Hepatocyte (in vitro differentiated cells): ENCODE measurements at regions not wholly inside any gene's neighbourhood (a gene's known extent, or its start where the extent isn't known, plus 50 kb on each side); places are given as distances from the start of the nearest gene placed in this dataset.

Source experiments
- DNase-seq: peaks from one replicate; pipeline ENCODE4 v3.0.0-alpha.2; 2016; ENCODE audit warnings: low spot score
- H2AFZ ChIP-seq: fragments of 200-600 bp; sonication (generic); 2 replicates; pipeline ENCODE4 v1.6.0; 2016; ENCODE audit warnings: antibody characterized with exemption, mild to moderate bottlenecking
- H3K27ac ChIP-seq: fragments of 200-600 bp; sonication (generic); 2 replicates; pipeline ENCODE4 v1.5.1; 2016; ENCODE audit warnings: mild to moderate bottlenecking
- H3K27me3 ChIP-seq: fragments of 200-600 bp; sonication (generic); 2 replicates; pipeline ENCODE4 v1.6.1; 2016
- H3K36me3 ChIP-seq: fragments of 200-600 bp; sonication (generic); replicated peaks from 2 replicates; pipeline ENCODE4 v1.5.1; 2016; ENCODE audit warnings: low read depth; ENCODE audit not compliant: insufficient read depth
- H3K4me1 ChIP-seq: fragments of 200-600 bp; sonication (generic); 2 replicates; pipeline ENCODE4 v1.5.1; 2016; ENCODE audit warnings: mild to moderate bottlenecking, moderate library complexity; ENCODE audit not compliant: insufficient read depth
- H3K4me2 ChIP-seq: fragments of 200-600 bp; sonication (generic); 2 replicates; pipeline ENCODE4 v1.6.0; 2016
- H3K4me3 ChIP-seq: fragments of 200-600 bp; sonication (generic); 2 replicates; pipeline ENCODE4 v1.5.1; 2016; ENCODE audit warnings: mild to moderate bottlenecking
- H3K79me2 ChIP-seq: fragments of 200-600 bp; sonication (generic); 2 replicates; pipeline ENCODE4 v1.6.0; 2017; ENCODE audit warnings: mild to moderate bottlenecking
- H3K9me2 ChIP-seq: fragments of 200-600 bp; sonication (generic); replicated peaks from 2 replicates; pipeline ENCODE4 v1.6.0; 2017; ENCODE audit warnings: mild to moderate bottlenecking; ENCODE audit not compliant: insufficient read depth
- H3K9me3 ChIP-seq: fragments of 200-600 bp; sonication (generic); 2 replicates; pipeline ENCODE4 v1.5.1; 2016; ENCODE audit warnings: low read depth, mild to moderate bottlenecking
- H4K20me1 ChIP-seq: fragments of 200-600 bp; sonication (generic); 2 replicates; pipeline ENCODE4 v1.6.0; 2016; ENCODE audit warnings: mild to moderate bottlenecking; ENCODE audit not compliant: insufficient read depth, poor library complexity, severe bottlenecking
- CTCF ChIP-seq: fragments of 200-600 bp; sonication (generic); IDR thresholded peaks from 2 replicates; pipeline ENCODE4 v1.5.1; 2016; ENCODE audit warnings: antibody characterized with exemption, mild to moderate bottlenecking; ENCODE audit not compliant: poor library complexity
- EZH2 ChIP-seq: fragments of 200-600 bp; sonication (generic); IDR thresholded peaks from 2 replicates; pipeline ENCODE4 v1.6.1; 2016; ENCODE audit warnings: antibody characterized with exemption, mild to moderate bottlenecking, borderline replicate concordance
- EZH2phosphoT487 ChIP-seq: fragments of 200-600 bp; sonication (generic); IDR thresholded peaks from one replicate; pipeline ENCODE4 v1.6.1; 2018; ENCODE audit warnings: antibody characterized with exemption, mild to moderate bottlenecking, low read depth, moderate library complexity; ENCODE audit not compliant: unreplicated experiment, severe bottlenecking
- WGBS: methylation state at CpG from one replicate; pipeline ENCODE4 v1.1.6; 2016; ENCODE audit warnings: low lambda C conversion rate; ENCODE audit errors: missing lambda C conversion rate; 5-methylcytosine and 5-hydroxymethylcytosine counted together

DNA sequence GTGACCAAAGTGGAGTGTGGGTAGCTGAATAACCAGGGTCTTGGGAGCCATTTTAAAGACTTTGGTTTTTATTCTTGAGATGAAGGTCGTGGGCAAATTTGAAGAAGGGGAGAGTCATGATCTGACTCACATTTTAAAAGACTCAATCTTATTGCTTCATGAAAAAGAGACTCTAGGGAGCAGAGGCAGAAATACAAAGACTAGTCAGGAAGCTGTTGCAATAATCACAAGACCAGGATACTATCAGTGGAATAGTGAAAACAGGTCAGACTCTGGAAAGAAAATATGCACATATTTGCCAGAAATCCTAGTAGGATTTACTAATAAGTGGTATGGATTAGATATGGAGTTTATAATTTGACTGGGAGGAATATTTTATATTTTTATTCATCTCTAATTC is 448.4 kb downstream of the RAPGEF2 start:
- Histone ChIP-seq H3K9me3 (no peaks in the 10 kb centered on the region), H3K36me3 (no peaks in the 10 kb centered on the region), H4K20me1 (no peaks in the 10 kb centered on the region), H3K27ac (no peak overlapping the region), H2AFZ (peak overlapping the region; percentile 19), H3K9me2 (no peaks in the 10 kb centered on the region), H3K4me1 (no peaks in the 10 kb centered on the region), H3K27me3 (no peaks in the 10 kb centered on the region), H3K79me2 (no peaks in the 10 kb centered on the region), H3K4me2 (no peak overlapping the region), H3K4me3 (no peak overlapping the region)
- WGBS: 68% methylated on average over 1 of the region's 1 CpG
- no peak for DNase-seq
- TF ChIP-seq CTCF (no peak), EZH2phosphoT487 (no peak), EZH2 (no peak)

- Histone ChIP-seq H3K4me1 (no peaks in the 10 kb centered on the region), H4K20me1 (no peaks in the 10 kb centered on the region), H3K27me3 (no peaks in the 10 kb centered on the region), H3K4me3 (no peak overlapping the region), H3K9me3 (no peaks in the 10 kb centered on the region), H3K36me3 (no peaks in the 10 kb centered on the region), H3K9me2 (no peaks in the 10 kb centered on the region), H3K4me2 (no peak overlapping the region), H3K79me2 (no peaks in the 10 kb centered on the region), H2AFZ (no peak overlapping the region), H3K27ac (no peak overlapping the region)
- TF ChIP-seq EZH2phosphoT487 (no peak), CTCF (no peak), EZH2 (no peak)
- no peak for DNase-seq
- WGBS: 95% methylated on average over 4 of the region's 4 CpGs
These were observed 450.3 kb downstream of the RAPGEF2 start for GRCh38 chr4:159552979-159553768.

- TF ChIP-seq CTCF (no peak), EZH2phosphoT487 (no peak), EZH2 (no peak)
- H3K9me3 ChIP-seq: no peaks in the 10 kb centered on the region
These were observed 453.0 kb downstream of the RAPGEF2 start for GRCh38 chr4:159555873-159556272.

DNA sequence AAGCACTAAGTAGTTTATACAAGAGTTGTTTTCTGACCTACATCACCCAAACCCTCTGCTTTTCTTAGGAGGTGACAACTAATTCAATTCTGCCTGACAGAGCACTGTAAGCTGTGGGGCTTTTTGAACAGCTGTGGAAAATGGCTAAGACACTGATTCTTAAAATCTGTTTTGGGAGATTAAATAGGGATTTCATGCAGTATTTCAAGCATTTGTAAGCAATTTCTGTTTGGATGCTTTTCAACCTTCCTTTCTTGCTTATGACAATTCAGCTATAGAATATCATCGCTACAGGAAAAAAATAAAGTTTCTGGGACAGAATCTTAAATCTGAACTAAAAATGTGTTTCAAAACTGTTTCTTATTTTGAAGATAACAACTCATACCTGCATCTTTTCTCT is 459.5 kb downstream of the RAPGEF2 start:
- Histone ChIP-seq H3K27ac (no peak overlapping the region), H3K4me1 (no peaks in the 10 kb centered on the region), H3K36me3 (no peaks in the 10 kb centered on the region), H2AFZ (no peak overlapping the region), H4K20me1 (no peaks in the 10 kb centered on the region), H3K27me3 (no peaks in the 10 kb centered on the region), H3K4me3 (no peak overlapping the region), H3K9me2 (no peaks in the 10 kb centered on the region), H3K9me3 (no peaks in the 10 kb centered on the region), H3K79me2 (no peaks in the 10 kb centered on the region), H3K4me2 (no peak overlapping the region)
- no peak for TF ChIP-seq EZH2phosphoT487
- no peak for TF ChIP-seq EZH2
- TF ChIP-seq CTCF: no peak
- DNase-seq: no peak
- WGBS: 92% methylated on average over 1 of the region's 1 CpG

More at GRCh38 chr4:159555873-159556272, 453.0 kb downstream of the RAPGEF2 start:
- H3K79me2 ChIP-seq: no peaks in the 10 kb centered on the region
- no peaks in the 10 kb centered on the region for H3K9me2 ChIP-seq
- H3K27me3 ChIP-seq: no peaks in the 10 kb centered on the region
- no peak overlapping the region for H3K27ac ChIP-seq
- no peaks in the 10 kb centered on the region for H4K20me1 ChIP-seq
- H2AFZ ChIP-seq: no peak overlapping the region
- DNase-seq: no peak
- no peak overlapping the region for H3K4me2 ChIP-seq
- H3K4me1 ChIP-seq: no peaks in the 10 kb centered on the region
- H3K36me3 ChIP-seq: no peaks in the 10 kb centered on the region
- no peak overlapping the region for H3K4me3 ChIP-seq
